ENCODE measurements at regions not wholly inside any gene's neighbourhood (a gene's known extent, or its start where the extent isn't known, plus 50 kb on each side); places are given as distances from the start of the nearest gene placed in this dataset.
"Not testable (repeated sequence)": the region's sequence is repeated elsewhere in the genome, so short reads cannot be mapped to it uniquely, and the experiment has no call there.

DNA sequence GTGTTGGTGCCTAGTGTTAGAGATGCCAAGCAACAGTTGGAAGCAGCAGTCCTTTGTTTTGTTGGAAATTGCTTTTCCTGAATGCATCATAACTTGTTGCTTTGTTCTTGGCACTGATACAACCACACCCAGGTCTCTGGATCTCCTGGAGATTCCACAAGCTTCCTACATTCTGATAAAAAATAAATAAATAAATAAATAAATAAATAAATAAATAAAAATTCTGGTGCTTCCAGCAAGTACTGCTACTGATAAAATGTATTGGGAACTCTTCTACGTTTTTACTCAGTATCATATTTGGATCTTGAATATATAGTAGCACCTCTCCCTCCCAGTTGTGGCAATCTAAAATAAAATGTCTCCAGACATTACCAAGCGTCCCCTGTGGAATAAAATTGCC lies 62.7 kb upstream of the GRID2 start:
- no peak for DNase-seq

DNA sequence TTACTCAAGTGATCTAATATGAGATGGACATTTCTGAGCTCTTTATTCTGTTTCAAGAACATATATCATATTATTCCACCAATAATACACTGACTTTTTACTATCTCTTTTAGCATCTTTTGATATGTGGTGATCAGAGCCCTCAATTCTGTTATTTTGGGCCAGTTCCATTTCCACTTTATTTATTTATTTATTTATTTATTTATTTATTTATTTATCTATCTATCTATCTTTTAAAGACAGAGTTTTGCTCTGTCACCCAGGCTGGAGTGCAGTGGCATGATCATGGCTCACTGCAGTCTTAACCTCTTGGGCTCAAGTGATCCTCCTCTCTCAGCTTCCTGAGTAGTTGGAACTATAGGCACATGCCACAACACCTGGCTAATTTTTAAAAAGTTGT lies 57.4 kb upstream of the GRID2 start:
- no peak for DNase-seq

GRCh38 chr4:92249541-92249940 lies 54.2 kb upstream of the GRID2 start:
- no peak for DNase-seq

- DNase-seq = no peak
Observed at GRCh38 chr4:92251711-92252110, 52.1 kb upstream of the GRID2 start.

- DNase-seq = not testable (repeated sequence)
Observed at GRCh38 chr4:92252358-92252757, 51.4 kb upstream of the GRID2 start.

- no peak for DNase-seq
Observed at GRCh38 chr4:92252846-92253245, 50.9 kb upstream of the GRID2 start.

DNA sequence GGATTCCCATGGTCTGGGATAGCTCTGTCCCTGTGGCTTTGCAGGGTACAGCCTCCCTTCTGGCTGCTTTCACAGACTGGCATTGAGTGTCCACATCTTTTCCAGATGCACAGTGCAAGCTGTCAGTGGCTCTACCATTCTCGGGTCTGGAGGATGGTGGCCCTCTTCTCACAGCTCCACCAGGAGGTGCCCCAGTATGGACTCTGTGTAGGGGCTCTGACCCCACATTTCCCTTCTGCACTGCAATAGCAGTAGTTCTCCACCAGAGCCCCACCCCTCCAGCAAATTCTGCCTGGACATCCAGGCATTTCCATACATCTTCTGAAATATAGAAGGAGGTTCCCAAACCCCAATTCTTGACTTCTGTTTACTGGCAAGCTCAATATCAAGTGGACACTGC lies 50.2 kb upstream of the GRID2 start:
- no peak for DNase-seq

All from DMS53 (cell line).